ENCODE measurements at regions not wholly inside any gene's neighbourhood (a gene's known extent, or its start where the extent isn't known, plus 50 kb on each side); places are given as distances from the start of the nearest gene placed in this dataset.

DNA sequence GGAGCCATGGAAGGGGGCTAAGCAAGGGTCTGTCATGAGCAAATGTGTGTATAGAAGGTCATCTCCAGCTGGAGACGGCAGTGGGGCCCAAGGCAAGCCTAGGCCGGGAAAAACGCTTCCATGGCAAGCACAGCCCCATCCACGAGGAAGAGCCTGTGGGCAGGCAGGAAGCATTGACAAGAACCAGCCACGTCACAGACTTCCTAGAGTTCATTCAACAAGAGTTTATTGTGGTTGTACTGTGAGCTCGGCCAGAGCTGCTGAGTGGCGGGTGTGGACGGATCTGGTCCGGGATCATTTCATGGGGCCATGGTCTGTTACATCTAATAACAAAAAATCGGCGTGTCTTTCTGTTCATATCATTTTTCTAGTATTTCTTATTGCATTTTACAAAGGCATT, 311.7 kb downstream of the TMEM121 start:
- no peaks in the 10 kb centered on the region for H3K4me1 ChIP-seq (ENCODE audit: insufficient read depth, low read length)
- H3K4me3 ChIP-seq (ENCODE audit: low read length) = no peak overlapping the region
- no peak for TF ChIP-seq EZH2phosphoT487 (IDR thresholded peaks at IDR 0.05; ENCODE audit: borderline replicate concordance, low read length)
- TF ChIP-seq, protein P1, sequence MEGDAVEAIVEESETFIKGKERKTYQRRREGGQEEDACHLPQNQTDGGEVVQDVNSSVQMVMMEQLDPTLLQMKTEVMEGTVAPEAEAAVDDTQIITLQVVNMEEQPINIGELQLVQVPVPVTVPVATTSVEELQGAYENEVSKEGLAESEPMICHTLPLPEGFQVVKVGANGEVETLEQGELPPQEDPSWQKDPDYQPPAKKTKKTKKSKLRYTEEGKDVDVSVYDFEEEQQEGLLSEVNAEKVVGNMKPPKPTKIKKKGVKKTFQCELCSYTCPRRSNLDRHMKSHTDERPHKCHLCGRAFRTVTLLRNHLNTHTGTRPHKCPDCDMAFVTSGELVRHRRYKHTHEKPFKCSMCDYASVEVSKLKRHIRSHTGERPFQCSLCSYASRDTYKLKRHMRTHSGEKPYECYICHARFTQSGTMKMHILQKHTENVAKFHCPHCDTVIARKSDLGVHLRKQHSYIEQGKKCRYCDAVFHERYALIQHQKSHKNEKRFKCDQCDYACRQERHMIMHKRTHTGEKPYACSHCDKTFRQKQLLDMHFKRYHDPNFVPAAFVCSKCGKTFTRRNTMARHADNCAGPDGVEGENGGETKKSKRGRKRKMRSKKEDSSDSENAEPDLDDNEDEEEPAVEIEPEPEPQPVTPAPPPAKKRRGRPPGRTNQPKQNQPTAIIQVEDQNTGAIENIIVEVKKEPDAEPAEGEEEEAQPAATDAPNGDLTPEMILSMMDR (conservative IDR thresholded peaks at IDR 0.05; ENCODE audit: low read depth, low read length) = no peak
- no peak for TF ChIP-seq EZH2 (IDR thresholded peaks at IDR 0.05; ENCODE audit: low read length, unreplicated experiment)
- ChIA-PET CTCF (no interaction called here), POLR2A (ENCODE audit: unreplicated experiment) (no interaction called here)
- peaks cover 28% of the 10 kb centered on the region for H3K27me3 ChIP-seq (ENCODE audit: low read length)
- no peaks in the 10 kb centered on the region for H3K9me2 ChIP-seq (replicated peaks; ENCODE audit: low read length)
- H3K79me2 ChIP-seq (ENCODE audit: low read length) = no peaks in the 10 kb centered on the region
- no peaks in the 10 kb centered on the region for H3K9me3 ChIP-seq (ENCODE audit: low read length)
- no peaks in the 10 kb centered on the region for H4K20me1 ChIP-seq (ENCODE audit: low read length)
- H3K9ac ChIP-seq (ENCODE audit: low read length) = no peak overlapping the region
- H3K27ac ChIP-seq (ENCODE audit: low read length) = no peak overlapping the region
- DNase-seq (no peak), ATAC-seq (no peak)
- no peaks in the 10 kb centered on the region for H3K36me3 ChIP-seq (ENCODE audit: low read depth, low read length)
- H2AFZ ChIP-seq (ENCODE audit: low read length) = no peak overlapping the region
- H3F3A ChIP-seq (ENCODE audit: low read length, unreplicated experiment) = no peaks in the 10 kb centered on the region
- intact Hi-C loops (cut with micrococcal nuclease) = no loop called here
- no TSS peak for BruUV-seq (replicated peaks)
- no peak overlapping the region for H3K4me2 ChIP-seq (ENCODE audit: low read length)

DNA sequence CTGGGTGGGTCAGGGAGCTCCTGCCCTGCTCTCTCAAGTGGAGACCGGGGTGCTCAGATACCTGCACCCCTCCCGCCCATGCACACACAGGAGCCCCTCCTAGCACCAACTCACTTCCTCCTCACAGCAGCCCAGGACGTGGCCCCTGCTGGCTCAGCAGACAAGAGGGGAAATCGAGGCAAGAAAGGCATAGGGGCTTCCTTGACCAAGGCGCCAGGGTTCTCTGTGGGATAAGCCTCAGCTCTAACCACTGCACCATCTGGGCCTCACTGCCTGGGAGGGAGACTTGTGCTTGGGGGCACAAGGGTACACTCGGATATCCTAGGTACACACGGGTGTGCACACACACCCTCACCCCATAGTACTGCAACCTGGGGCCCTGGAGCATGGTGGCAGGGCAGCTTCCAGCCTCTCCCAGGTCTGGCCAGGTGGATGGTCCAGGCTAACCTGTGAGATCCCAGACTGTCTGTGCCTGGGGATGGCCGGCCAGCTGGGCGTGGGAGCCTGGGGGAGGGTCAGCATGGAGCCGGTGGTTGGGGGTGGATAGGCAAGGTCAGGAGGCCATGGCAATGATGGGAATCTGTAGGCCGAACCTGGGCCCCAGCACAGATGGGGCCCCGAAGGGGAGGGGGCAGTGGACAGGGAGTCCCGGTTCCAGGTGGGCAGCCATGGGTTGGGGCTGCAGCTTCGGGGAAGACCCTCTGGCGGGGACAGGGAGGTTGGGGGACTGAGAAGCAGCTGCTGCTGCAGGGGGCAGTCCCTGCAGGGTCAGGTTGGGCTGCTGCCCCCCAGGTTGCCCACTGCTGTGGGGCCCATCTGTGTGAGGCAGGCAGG, 312.4 kb downstream of the TMEM121 start:
- ATAC-seq (no peak), DNase-seq (no peak)
- no peak overlapping the region for H3K4me2 ChIP-seq (ENCODE audit: low read length)
- H3K9me2 ChIP-seq (replicated peaks; ENCODE audit: low read length) = no peaks in the 10 kb centered on the region
- TF ChIP-seq, protein P1 (conservative IDR thresholded peaks at IDR 0.05; ENCODE audit: low read depth, low read length) = no peak
- TF ChIP-seq EZH2phosphoT487 (IDR thresholded peaks at IDR 0.05; ENCODE audit: borderline replicate concordance, low read length) (no peak), EZH2 (IDR thresholded peaks at IDR 0.05; ENCODE audit: low read length, unreplicated experiment) (no peak)
- no TSS peak for BruUV-seq (replicated peaks)
- no peaks in the 10 kb centered on the region for H3K36me3 ChIP-seq (ENCODE audit: low read depth, low read length)
- H3K9ac ChIP-seq (ENCODE audit: low read length) = no peak overlapping the region
- H3F3A ChIP-seq (ENCODE audit: low read length, unreplicated experiment) = no peaks in the 10 kb centered on the region
- intact Hi-C loops (cut with micrococcal nuclease) = no loop called here
- no peak overlapping the region for H3K4me3 ChIP-seq (ENCODE audit: low read length)
- no peak overlapping the region for H2AFZ ChIP-seq (ENCODE audit: low read length)
- no peaks in the 10 kb centered on the region for H3K9me3 ChIP-seq (ENCODE audit: low read length)
- no peaks in the 10 kb centered on the region for H3K4me1 ChIP-seq (ENCODE audit: insufficient read depth, low read length)
- H3K27ac ChIP-seq (ENCODE audit: low read length) = no peak overlapping the region
- peaks cover 32% of the 10 kb centered on the region for H3K27me3 ChIP-seq (ENCODE audit: low read length)
- H4K20me1 ChIP-seq (ENCODE audit: low read length) = no peaks in the 10 kb centered on the region
- POLR2A ChIA-PET (ENCODE audit: unreplicated experiment) = no interaction called here
- CTCF ChIA-PET = no interaction called here
- H3K79me2 ChIP-seq (ENCODE audit: low read length) = no peaks in the 10 kb centered on the region
